Keratinocyte (primary cell): ENCODE measurements at regions not wholly inside any gene's neighbourhood (a gene's known extent, or its start where the extent isn't known, plus 50 kb on each side); places are given as distances from the start of the nearest gene placed in this dataset.

Source experiments
- DNase-seq: peaks from one replicate; pipeline ENCODE4 v3.0.0-alpha.2; 2011; ENCODE audit warnings: low read depth, missing footprints, low spot score
- FAIRE-seq: peaks from 2 replicates; lab custom pipeline; 2011; peaks lifted over from hg19 to GRCh38; lab: Jason Lieb, UNC
- H2AFZ ChIP-seq: 2 replicates; pipeline ENCODE4 v1.6.0; 2012; ENCODE audit warnings: low read length, control low read depth, inconsistent platforms; ENCODE audit not compliant: control insufficient read depth
- H3K27ac ChIP-seq: 2 replicates; pipeline ENCODE4 v1.5.1; 2011; ENCODE audit warnings: low read length; ENCODE audit not compliant: control insufficient read depth, insufficient read depth
- H3K27me3 ChIP-seq: 3 replicates; pipeline ENCODE4 v1.6.0; 2011; ENCODE audit warnings: low read length; ENCODE audit not compliant: control insufficient read depth, insufficient read depth; ENCODE audit errors: extremely low read depth
- H3K36me3 ChIP-seq, 2 experiments: 2 replicates in 1 of 2; 3 replicates in 1 of 2; pipeline ENCODE4 v1.5.1; 2011; ENCODE audit warnings: low read length in 2 of 2, mild to moderate bottlenecking in 1 of 2; ENCODE audit not compliant: control insufficient read depth in 2 of 2, insufficient read depth in 2 of 2; ENCODE audit errors: extremely low read depth in 1 of 2
- H3K4me1 ChIP-seq: 3 replicates; pipeline ENCODE4 v1.5.1; 2011; ENCODE audit warnings: low read length; ENCODE audit not compliant: control insufficient read depth, insufficient read depth; ENCODE audit errors: extremely low read depth
- H3K4me2 ChIP-seq: 3 replicates; pipeline ENCODE4 v1.6.0; 2011; ENCODE audit warnings: low read depth, low read length; ENCODE audit not compliant: control insufficient read depth, insufficient read depth; ENCODE audit errors: extremely low read depth
- H3K4me3 ChIP-seq, 3 experiments: fragments of 200-600 bp in 1 of 3; sonication (generic) in 1 of 3; 2 replicates in 2 of 3; 3 replicates in 1 of 3; pipeline ENCODE4 v1.5.1; 2011 to 2016; ENCODE audit warnings: low read length in 3 of 3, mild to moderate bottlenecking in 3 of 3, control low read depth in 2 of 3, inconsistent platforms in 1 of 3, low read depth in 1 of 3, mixed read lengths in 1 of 3, mixed run types in 1 of 3, moderate library complexity in 1 of 3; ENCODE audit not compliant: control insufficient read depth in 2 of 3, insufficient read depth in 2 of 3; ENCODE audit errors: extremely low read depth in 1 of 3
- H3K79me2 ChIP-seq: 2 replicates; pipeline ENCODE4 v1.6.0; 2012; ENCODE audit warnings: low read length; ENCODE audit not compliant: control insufficient read depth, insufficient read depth
- H3K9ac ChIP-seq: 3 replicates; pipeline ENCODE4 v1.6.0; 2011; ENCODE audit warnings: low read length; ENCODE audit not compliant: control insufficient read depth, insufficient read depth; ENCODE audit errors: extremely low read depth
- H3K9me1 ChIP-seq: 3 replicates; pipeline ENCODE4 v1.6.0; 2011; ENCODE audit warnings: low read length; ENCODE audit not compliant: control insufficient read depth, insufficient read depth; ENCODE audit errors: extremely low read depth
- H3K9me3 ChIP-seq: 2 replicates; pipeline ENCODE4 v1.5.1; 2012; ENCODE audit warnings: low read depth, low read length; ENCODE audit not compliant: control insufficient read depth
- H4K20me1 ChIP-seq: 3 replicates; pipeline ENCODE4 v1.6.0; 2011; ENCODE audit warnings: low read length; ENCODE audit not compliant: control insufficient read depth, insufficient read depth; ENCODE audit errors: extremely low read depth
- EZH2 ChIP-seq: IDR thresholded peaks from one replicate; pipeline ENCODE4 v1.6.1; 2012; ENCODE audit warnings: inconsistent platforms, mild to moderate bottlenecking, low read length, moderate library complexity
- dilution Hi-C: fragments of 300-500 bp; cut with MboI; formaldehyde crosslinking; loops from one replicate; pipeline ENCODE4 v1.7.0; 2020; ENCODE audit warnings: low sequenced_read_pairs; ENCODE audit not compliant: extremely low pct_ligation_motif_present
- TF ChIP-seq, protein P1 (sequence below), 3 experiments: IDR thresholded peaks in 1 of 3; conservative IDR thresholded peaks in 1 of 3; optimal IDR thresholded peaks in 1 of 3; 2 replicates in 2 of 3; 3 replicates in 1 of 3; pipeline versions ENCODE3 to v1.5.1; 2011; ENCODE audit warnings: low read length in 3 of 3, mild to moderate bottlenecking in 3 of 3, moderate library complexity in 2 of 3, control low read depth in 1 of 3, inconsistent platforms in 1 of 3; ENCODE audit not compliant: insufficient read depth in 2 of 3; ENCODE audit errors: extremely low read depth in 1 of 3

DNA sequence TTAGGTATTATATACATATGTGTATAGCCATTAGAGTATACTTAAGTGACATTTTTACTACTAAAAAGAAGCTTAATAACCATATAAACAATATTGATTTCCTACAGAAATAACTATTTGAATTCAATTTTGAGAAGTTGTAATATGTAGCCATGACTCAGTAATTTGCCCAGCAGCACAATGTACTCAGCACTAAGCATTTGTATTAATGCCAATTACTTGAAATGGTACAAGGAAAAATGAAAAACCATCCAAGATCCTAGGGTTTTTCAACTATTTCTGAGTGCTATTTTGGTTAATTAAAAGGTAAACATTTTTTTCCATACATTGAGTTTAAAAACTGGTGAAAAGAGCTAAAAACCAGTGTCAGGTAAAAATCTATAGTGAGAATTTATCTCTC is 324.0 kb downstream of the KCNJ3 start:
- FAIRE-seq (no peak), DNase-seq (no peak)
- TF ChIP-seq, protein P1, sequence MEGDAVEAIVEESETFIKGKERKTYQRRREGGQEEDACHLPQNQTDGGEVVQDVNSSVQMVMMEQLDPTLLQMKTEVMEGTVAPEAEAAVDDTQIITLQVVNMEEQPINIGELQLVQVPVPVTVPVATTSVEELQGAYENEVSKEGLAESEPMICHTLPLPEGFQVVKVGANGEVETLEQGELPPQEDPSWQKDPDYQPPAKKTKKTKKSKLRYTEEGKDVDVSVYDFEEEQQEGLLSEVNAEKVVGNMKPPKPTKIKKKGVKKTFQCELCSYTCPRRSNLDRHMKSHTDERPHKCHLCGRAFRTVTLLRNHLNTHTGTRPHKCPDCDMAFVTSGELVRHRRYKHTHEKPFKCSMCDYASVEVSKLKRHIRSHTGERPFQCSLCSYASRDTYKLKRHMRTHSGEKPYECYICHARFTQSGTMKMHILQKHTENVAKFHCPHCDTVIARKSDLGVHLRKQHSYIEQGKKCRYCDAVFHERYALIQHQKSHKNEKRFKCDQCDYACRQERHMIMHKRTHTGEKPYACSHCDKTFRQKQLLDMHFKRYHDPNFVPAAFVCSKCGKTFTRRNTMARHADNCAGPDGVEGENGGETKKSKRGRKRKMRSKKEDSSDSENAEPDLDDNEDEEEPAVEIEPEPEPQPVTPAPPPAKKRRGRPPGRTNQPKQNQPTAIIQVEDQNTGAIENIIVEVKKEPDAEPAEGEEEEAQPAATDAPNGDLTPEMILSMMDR (optimal IDR thresholded peaks at IDR 0.05 in 1 of 3, IDR thresholded peaks at IDR 0.05 in 1 of 3, conservative IDR thresholded peaks at IDR 0.05 in 1 of 3; ENCODE audit: extremely low read depth in 1 of 3, insufficient read depth in 2 of 3, low read length in 3 of 3): no peak

DNA sequence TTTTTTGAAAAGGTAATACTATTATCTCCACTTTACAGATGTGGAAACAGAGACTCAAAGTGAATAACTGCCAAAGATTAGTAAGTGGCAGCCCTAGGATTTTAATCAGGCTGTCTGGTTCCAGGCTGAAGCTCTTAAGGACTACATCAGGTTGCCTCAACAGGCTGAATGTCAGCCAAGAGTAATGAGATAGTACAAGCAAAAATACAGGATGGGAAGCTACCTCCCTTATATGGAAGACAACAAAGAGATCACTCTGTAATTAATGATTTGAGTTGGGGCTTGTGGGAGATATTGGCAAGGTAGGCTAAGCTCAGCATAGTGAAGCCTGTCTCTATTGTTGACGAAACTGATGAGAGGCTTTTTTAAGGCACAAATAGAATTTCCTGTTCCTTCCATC is 323.1 kb downstream of the KCNJ3 start:
- TF ChIP-seq, protein P1 (optimal IDR thresholded peaks at IDR 0.05 in 1 of 3, IDR thresholded peaks at IDR 0.05 in 1 of 3, conservative IDR thresholded peaks at IDR 0.05 in 1 of 3; ENCODE audit: extremely low read depth in 1 of 3, insufficient read depth in 2 of 3, low read length in 3 of 3): no peak
- no peak for TF ChIP-seq EZH2
- Histone ChIP-seq H2AFZ (no peak overlapping the region), H3K4me2 (no peak overlapping the region), H3K9me3 (no peaks in the 10 kb centered on the region), H4K20me1 (no peaks in the 10 kb centered on the region), H3K9ac (no peak overlapping the region), H3K79me2 (no peaks in the 10 kb centered on the region), H3K4me1 (no peaks in the 10 kb centered on the region), H3K36me3 (no peaks in the 10 kb centered on the region), H3K27ac (no peak overlapping the region), H3K27me3 (no peaks in the 10 kb centered on the region), H3K4me3 (no peak overlapping the region), H3K9me1 (no peaks in the 10 kb centered on the region)
- FAIRE-seq (no peak), DNase-seq (no peak)
- dilution Hi-C loops: no loop called here

More for the DNA sequence above, 324.0 kb downstream of the KCNJ3 start:
- Histone ChIP-seq H3K36me3 (no peaks in the 10 kb centered on the region), H3K9me3 (no peaks in the 10 kb centered on the region), H3K4me2 (no peak overlapping the region), H3K4me3 (no peak overlapping the region), H4K20me1 (no peaks in the 10 kb centered on the region), H3K27ac (no peak overlapping the region), H3K79me2 (no peaks in the 10 kb centered on the region), H3K9ac (no peak overlapping the region), H3K9me1 (no peaks in the 10 kb centered on the region), H3K4me1 (no peaks in the 10 kb centered on the region), H3K27me3 (no peaks in the 10 kb centered on the region), H2AFZ (no peak overlapping the region)
- dilution Hi-C loops: no loop called here
